ENCODE measurements at regions not wholly inside any gene's neighbourhood (a gene's known extent, or its start where the extent isn't known, plus 50 kb on each side); places are given as distances from the start of the nearest gene placed in this dataset.

DNA sequence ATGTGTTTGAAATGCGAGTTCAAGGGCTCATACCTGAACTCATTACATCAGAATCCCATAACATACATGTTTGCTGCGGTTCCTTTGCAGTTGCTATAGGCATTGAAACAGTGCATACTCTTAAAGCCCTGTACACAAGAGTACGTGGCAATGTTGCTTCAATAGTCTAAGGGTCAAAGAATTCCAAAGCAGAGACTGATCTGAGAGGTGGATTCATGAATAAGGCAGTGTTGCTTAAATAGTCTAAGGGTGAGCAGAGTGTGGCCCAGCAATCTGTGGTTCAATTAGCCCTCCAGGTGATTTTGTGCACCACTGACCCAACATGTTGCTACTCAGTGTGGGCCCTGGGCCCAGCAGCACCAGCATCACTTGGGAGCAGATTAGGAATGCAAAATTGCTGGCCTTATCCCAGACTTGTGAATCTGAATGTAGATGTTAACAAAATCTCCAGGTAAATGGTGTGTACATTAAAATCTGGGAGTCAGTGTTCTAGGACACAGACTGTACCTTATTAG is 314.7 kb upstream of the UMPS start:
- no peak overlapping the region for H3K4me3 ChIP-seq (replicated peaks in 1 of 3)
- TF ChIP-seq, protein P1, sequence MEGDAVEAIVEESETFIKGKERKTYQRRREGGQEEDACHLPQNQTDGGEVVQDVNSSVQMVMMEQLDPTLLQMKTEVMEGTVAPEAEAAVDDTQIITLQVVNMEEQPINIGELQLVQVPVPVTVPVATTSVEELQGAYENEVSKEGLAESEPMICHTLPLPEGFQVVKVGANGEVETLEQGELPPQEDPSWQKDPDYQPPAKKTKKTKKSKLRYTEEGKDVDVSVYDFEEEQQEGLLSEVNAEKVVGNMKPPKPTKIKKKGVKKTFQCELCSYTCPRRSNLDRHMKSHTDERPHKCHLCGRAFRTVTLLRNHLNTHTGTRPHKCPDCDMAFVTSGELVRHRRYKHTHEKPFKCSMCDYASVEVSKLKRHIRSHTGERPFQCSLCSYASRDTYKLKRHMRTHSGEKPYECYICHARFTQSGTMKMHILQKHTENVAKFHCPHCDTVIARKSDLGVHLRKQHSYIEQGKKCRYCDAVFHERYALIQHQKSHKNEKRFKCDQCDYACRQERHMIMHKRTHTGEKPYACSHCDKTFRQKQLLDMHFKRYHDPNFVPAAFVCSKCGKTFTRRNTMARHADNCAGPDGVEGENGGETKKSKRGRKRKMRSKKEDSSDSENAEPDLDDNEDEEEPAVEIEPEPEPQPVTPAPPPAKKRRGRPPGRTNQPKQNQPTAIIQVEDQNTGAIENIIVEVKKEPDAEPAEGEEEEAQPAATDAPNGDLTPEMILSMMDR (IDR thresholded peaks at IDR 0.05), result no peak
- TF ChIP-seq POLR2A (IDR thresholded peaks at IDR 0.05), result no peak
- no peaks in the 10 kb centered on the region for H3K27me3 ChIP-seq
- no peak overlapping the region for H3K27ac ChIP-seq
- H3K4me1 ChIP-seq, result no peaks in the 10 kb centered on the region
- 94 to 99% methylated on average over 3 of the region's 3 CpGs for WGBS, 2 donors
- DNase-seq, result no peak
- H3K36me3 ChIP-seq, result no peaks in the 10 kb centered on the region
- H3K9me3 ChIP-seq, result no peaks in the 10 kb centered on the region
- intact Hi-C loops (cut with DNase I), result no loop called here

DNA sequence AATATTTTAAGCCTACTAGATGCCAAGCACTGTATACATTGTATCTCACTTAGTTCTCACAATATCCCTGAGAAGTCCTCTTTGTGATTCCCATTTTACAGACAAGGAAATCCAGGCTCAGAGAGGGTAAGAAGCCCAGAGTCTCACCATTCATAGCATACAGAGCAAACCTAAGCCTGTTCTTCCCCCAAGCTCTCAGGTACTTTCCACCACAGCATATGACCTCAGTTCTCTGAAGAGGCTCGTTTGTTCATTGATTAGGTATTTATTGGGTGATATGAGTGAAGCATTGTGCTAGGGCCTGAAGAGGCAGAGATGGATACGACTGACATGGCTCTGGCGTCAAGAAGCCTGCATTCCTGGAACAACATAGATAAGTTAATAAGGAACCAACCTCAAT is 310.9 kb upstream of the UMPS start:
- no peak overlapping the region for H3K4me3 ChIP-seq (replicated peaks in 1 of 3)
- TF ChIP-seq POLR2A (IDR thresholded peaks at IDR 0.05), result no peak
- TF ChIP-seq, protein P1 (IDR thresholded peaks at IDR 0.05), result no peak
- no peaks in the 10 kb centered on the region for H3K4me1 ChIP-seq
- H3K36me3 ChIP-seq, result no peaks in the 10 kb centered on the region
- no peaks in the 10 kb centered on the region for H3K9me3 ChIP-seq
- WGBS, 2 donors, result 85 to 95% methylated on average over 3 of the region's 3 CpGs
- intact Hi-C loops (cut with DNase I), result no loop called here
- DNase-seq, result no peak
- no peaks in the 10 kb centered on the region for H3K27me3 ChIP-seq
- H3K27ac ChIP-seq, result no peak overlapping the region

DNA sequence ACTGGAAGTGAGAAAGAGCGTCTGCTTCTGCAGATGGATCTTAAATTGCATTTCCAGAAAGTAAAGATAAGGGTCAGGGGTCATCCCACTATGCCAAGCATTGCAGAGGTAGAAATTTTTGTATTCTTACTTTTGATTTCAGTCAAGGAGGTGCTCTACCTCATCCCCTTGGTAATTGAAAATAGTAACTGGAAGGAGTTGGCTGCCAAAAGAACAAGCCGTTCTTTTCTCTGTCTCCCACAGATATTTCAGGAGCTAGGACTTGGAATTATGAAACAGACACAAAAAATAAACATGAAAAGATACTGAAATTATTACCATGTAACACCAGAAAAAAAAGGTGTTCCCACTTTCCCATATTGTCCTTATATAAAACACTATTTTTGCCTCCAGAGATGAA is 309.9 kb upstream of the UMPS start:
- no peak for TF ChIP-seq POLR2A (IDR thresholded peaks at IDR 0.05)
- TF ChIP-seq, protein P1 (IDR thresholded peaks at IDR 0.05), result no peak
- DNase-seq, result no peak
- H3K4me3 ChIP-seq (replicated peaks in 1 of 3), result no peak overlapping the region
- intact Hi-C loops (cut with DNase I), result no loop called here
- H3K27me3 ChIP-seq, result no peaks in the 10 kb centered on the region
- no peak overlapping the region for H3K27ac ChIP-seq
- H3K4me1 ChIP-seq, result no peaks in the 10 kb centered on the region
- 91 to 93% methylated on average over 2 of the region's 2 CpGs for WGBS, 2 donors
- no peaks in the 10 kb centered on the region for H3K9me3 ChIP-seq
- H3K36me3 ChIP-seq, result no peaks in the 10 kb centered on the region

DNA sequence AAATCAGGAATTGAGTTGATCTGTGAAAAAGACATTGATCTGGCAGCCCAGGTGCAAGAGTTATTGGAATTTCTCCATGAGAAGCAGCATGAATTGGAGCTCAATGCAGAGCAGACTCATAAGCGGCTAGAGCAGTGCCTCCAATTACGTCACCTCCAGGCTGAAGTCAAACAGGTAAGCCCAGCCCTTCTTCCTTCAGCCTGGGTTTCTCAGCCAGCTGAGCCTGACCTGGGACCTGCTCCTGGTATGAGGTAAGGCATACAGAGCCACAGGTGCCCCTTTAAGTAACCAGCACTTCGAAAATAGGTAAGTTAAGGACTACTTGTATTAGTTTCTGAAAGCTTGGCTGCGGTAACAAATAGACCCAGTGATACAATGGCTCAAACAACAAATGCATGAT is 307.4 kb upstream of the UMPS start:
- 92 to 96% methylated on average over 4 of the region's 4 CpGs for WGBS, 2 donors
- no peak for TF ChIP-seq POLR2A (IDR thresholded peaks at IDR 0.05)
- TF ChIP-seq, protein P1 (IDR thresholded peaks at IDR 0.05), result no peak

DNA sequence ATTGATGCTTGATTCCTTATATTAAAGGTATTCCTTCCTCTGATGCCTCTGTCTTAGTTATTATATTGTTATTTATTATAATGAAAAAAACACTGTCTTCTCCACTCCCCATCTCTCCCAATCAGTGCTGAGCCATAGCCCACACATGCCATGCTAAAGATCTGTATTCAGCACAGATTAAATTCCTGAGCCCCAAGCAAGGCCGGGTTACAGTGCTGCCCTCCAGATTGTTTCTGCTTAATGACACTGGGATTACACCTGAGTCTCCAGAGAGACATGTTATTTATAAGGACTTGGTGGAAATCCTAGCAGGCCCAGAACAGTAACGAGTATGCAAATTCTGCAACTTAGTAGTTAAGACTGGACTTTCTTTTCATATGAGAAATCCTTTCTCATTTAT is 305.9 kb upstream of the UMPS start:
- intact Hi-C loops (cut with DNase I), result no loop called here
- no peak for DNase-seq
- Histone ChIP-seq H3K27ac (no peak overlapping the region), H3K36me3 (no peaks in the 10 kb centered on the region), H3K4me1 (no peaks in the 10 kb centered on the region), H3K9me3 (no peaks in the 10 kb centered on the region), H3K4me3 (replicated peaks in 1 of 3) (no peak overlapping the region), H3K27me3 (no peaks in the 10 kb centered on the region)
- TF ChIP-seq POLR2A (IDR thresholded peaks at IDR 0.05), result no peak
- TF ChIP-seq, protein P1 (IDR thresholded peaks at IDR 0.05), result no peak
- WGBS, 2 donors, result 84 to 91% methylated on average over 2 of the region's 2 CpGs

More for the DNA sequence above, 307.4 kb upstream of the UMPS start:
- Histone ChIP-seq H3K36me3 (no peaks in the 10 kb centered on the region), H3K27me3 (no peaks in the 10 kb centered on the region), H3K4me1 (no peaks in the 10 kb centered on the region), H3K9me3 (no peaks in the 10 kb centered on the region), H3K4me3 (replicated peaks in 1 of 3) (no peak overlapping the region), H3K27ac (no peak overlapping the region)
- no peak for DNase-seq
- intact Hi-C loops (cut with DNase I), result no loop called here

All from thyroid gland (tissue), 4 donors.